Nephron progenitor cell (in vitro differentiated cells): ENCODE measurements at regions not wholly inside any gene's neighbourhood (a gene's known extent, or its start where the extent isn't known, plus 50 kb on each side); places are given as distances from the start of the nearest gene placed in this dataset.
A peak's percentile ranks its signal among the peaks of the same experiment; 100 is the strongest.

Experiments used
- DNase-seq: peaks from one replicate; pipeline ENCODE4 v3.0.0; 2021
- H3K27ac Mint-ChIP-seq: 2 replicates; pipeline ENCODE4 v1.8.0; 2021; ENCODE audit warnings: mild to moderate bottlenecking, moderate library complexity, mixed read lengths
- H3K27me3 Mint-ChIP-seq: 2 replicates; pipeline ENCODE4 v1.8.0; 2021; ENCODE audit warnings: mild to moderate bottlenecking, low read depth, mixed read lengths; ENCODE audit not compliant: poor library complexity
- H3K36me3 Mint-ChIP-seq: 2 replicates; pipeline ENCODE4 v1.8.0; 2021; ENCODE audit warnings: low read depth, mixed read lengths
- H3K4me1 Mint-ChIP-seq: 2 replicates; pipeline ENCODE4 v1.8.0; 2021; ENCODE audit warnings: mixed read lengths
- H3K4me3 Mint-ChIP-seq: 2 replicates; pipeline ENCODE4 v1.8.0; 2021; ENCODE audit warnings: mild to moderate bottlenecking, moderate library complexity, mixed read lengths
- H3K9me3 Mint-ChIP-seq: 2 replicates; pipeline ENCODE4 v1.8.0; 2021; ENCODE audit warnings: mild to moderate bottlenecking, moderate library complexity, mixed read lengths
- CTCF ChIP-seq: fragments of 200-600 bp; sonication (generic); IDR thresholded peaks from 2 replicates; pipeline ENCODE4 v1.5.0; 2021; ENCODE audit warnings: antibody characterized with exemption

- TF ChIP-seq CTCF: no peak
- Mint-ChIP-seq H3K27me3 (peaks cover 3% of the 10 kb centered on the region), H3K36me3 (peaks cover 4% of the 10 kb centered on the region), H3K27ac (peak overlapping the region; percentile 81), H3K4me1 (peaks cover 46% of the 10 kb centered on the region), H3K9me3 (peaks cover 11% of the 10 kb centered on the region), H3K4me3 (no peak overlapping the region)
- DNase-seq: no peak
These were observed 96.7 kb upstream of the JUN start for GRCh38 chr1:58880592-58880991.

- H3K27ac Mint-ChIP-seq: no peak overlapping the region
- no peak for DNase-seq
- peaks cover 52% of the 10 kb centered on the region for H3K4me1 Mint-ChIP-seq
- H3K9me3 Mint-ChIP-seq: peaks cover 11% of the 10 kb centered on the region
- H3K36me3 Mint-ChIP-seq: peaks cover 4% of the 10 kb centered on the region
- H3K27me3 Mint-ChIP-seq: peaks cover 3% of the 10 kb centered on the region
- H3K4me3 Mint-ChIP-seq: no peak overlapping the region
- TF ChIP-seq CTCF: no peak
These were observed 97.7 kb upstream of the JUN start for GRCh38 chr1:58881471-58881994.

- H3K27me3 Mint-ChIP-seq: peaks cover 7% of the 10 kb centered on the region
- peak overlapping the region; percentile 27 for H3K27ac Mint-ChIP-seq
- no peak for DNase-seq
- peaks cover 11% of the 10 kb centered on the region for H3K9me3 Mint-ChIP-seq
- TF ChIP-seq CTCF: no peak
- H3K36me3 Mint-ChIP-seq: peaks cover 4% of the 10 kb centered on the region
- H3K4me1 Mint-ChIP-seq: peaks cover 61% of the 10 kb centered on the region
- no peak overlapping the region for H3K4me3 Mint-ChIP-seq
These were observed 98.6 kb upstream of the JUN start for GRCh38 chr1:58882322-58882948.

GRCh38 chr1:58883037-58883887 lies 99.4 kb upstream of the JUN start:
- Mint-ChIP-seq H3K4me1 (peaks cover 63% of the 10 kb centered on the region), H3K27me3 (peaks cover 11% of the 10 kb centered on the region), H3K4me3 (no peak overlapping the region), H3K36me3 (peaks cover 4% of the 10 kb centered on the region), H3K27ac (no peak overlapping the region), H3K9me3 (peaks cover 7% of the 10 kb centered on the region)
- DNase-seq: no peak
- no peak for TF ChIP-seq CTCF

GRCh38 chr1:58883888-58884482 lies 100.1 kb upstream of the JUN start:
- Mint-ChIP-seq H3K36me3 (peaks cover 1% of the 10 kb centered on the region), H3K4me1 (peaks cover 63% of the 10 kb centered on the region), H3K9me3 (peaks cover 2% of the 10 kb centered on the region), H3K4me3 (no peak overlapping the region), H3K27me3 (peaks cover 12% of the 10 kb centered on the region), H3K27ac (no peak overlapping the region)
- TF ChIP-seq CTCF: no peak
- no peak for DNase-seq
